ENCODE measurements at regions not wholly inside any gene's neighbourhood (a gene's known extent, or its start where the extent isn't known, plus 50 kb on each side); places are given as distances from the start of the nearest gene placed in this dataset.

GRCh38 chr7:24057243-24057642 lies 226.7 kb upstream of the NPY start:
- H3K36me3 ChIP-seq (ENCODE audit: control insufficient read depth in 2 of 2, extremely low read depth in 1 of 2, insufficient read depth in 2 of 2, low read length in 2 of 2) = no peaks in the 10 kb centered on the region
- H3K4me2 ChIP-seq (ENCODE audit: insufficient read depth, low read length) = no peak overlapping the region
- dilution Hi-C loops (cut with MboI; ENCODE audit: extremely low pct_ligation_motif_present, low sequenced_read_pairs) (no loop called here), intact Hi-C loops (cut with micrococcal nuclease) (no loop called here)
- ChIA-PET POLR2A (no interaction called here), CTCF (no interaction called here)
- no peak overlapping the region for H3K27ac ChIP-seq (ENCODE audit: insufficient read depth, low read depth, low read length)
- TF ChIP-seq EZH2 (IDR thresholded peaks at IDR 0.05; ENCODE audit: borderline replicate concordance, low read depth, low read length, severe bottlenecking) = no peak
- TF ChIP-seq, protein P1, sequence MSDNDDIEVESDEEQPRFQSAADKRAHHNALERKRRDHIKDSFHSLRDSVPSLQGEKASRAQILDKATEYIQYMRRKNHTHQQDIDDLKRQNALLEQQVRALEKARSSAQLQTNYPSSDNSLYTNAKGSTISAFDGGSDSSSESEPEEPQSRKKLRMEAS (IDR thresholded peaks at IDR 0.05; ENCODE audit: insufficient read depth, insufficient read length) = no peak
- TF ChIP-seq FOS (IDR thresholded peaks at IDR 0.05; ENCODE audit: borderline replicate concordance, insufficient read depth, low read length) = no peak
- TF ChIP-seq, protein P2, sequence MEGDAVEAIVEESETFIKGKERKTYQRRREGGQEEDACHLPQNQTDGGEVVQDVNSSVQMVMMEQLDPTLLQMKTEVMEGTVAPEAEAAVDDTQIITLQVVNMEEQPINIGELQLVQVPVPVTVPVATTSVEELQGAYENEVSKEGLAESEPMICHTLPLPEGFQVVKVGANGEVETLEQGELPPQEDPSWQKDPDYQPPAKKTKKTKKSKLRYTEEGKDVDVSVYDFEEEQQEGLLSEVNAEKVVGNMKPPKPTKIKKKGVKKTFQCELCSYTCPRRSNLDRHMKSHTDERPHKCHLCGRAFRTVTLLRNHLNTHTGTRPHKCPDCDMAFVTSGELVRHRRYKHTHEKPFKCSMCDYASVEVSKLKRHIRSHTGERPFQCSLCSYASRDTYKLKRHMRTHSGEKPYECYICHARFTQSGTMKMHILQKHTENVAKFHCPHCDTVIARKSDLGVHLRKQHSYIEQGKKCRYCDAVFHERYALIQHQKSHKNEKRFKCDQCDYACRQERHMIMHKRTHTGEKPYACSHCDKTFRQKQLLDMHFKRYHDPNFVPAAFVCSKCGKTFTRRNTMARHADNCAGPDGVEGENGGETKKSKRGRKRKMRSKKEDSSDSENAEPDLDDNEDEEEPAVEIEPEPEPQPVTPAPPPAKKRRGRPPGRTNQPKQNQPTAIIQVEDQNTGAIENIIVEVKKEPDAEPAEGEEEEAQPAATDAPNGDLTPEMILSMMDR (IDR thresholded peaks at IDR 0.05; ENCODE audit: extremely low read depth in 1 of 2, insufficient read depth in 1 of 2, low read depth in 1 of 2, low read length in 2 of 2) = no peak
- TF ChIP-seq JUN (IDR thresholded peaks at IDR 0.05; ENCODE audit: borderline replicate concordance, insufficient read depth, insufficient read length, low read depth) = no peak
- no peak for TF ChIP-seq POLR2AphosphoS5 (IDR thresholded peaks at IDR 0.05; ENCODE audit: insufficient read depth, low read depth, low read length)
- no peak for TF ChIP-seq MYC (IDR thresholded peaks at IDR 0.05; ENCODE audit: low read depth, low read length)
- no peak for TF ChIP-seq GATA2 (IDR thresholded peaks at IDR 0.05; ENCODE audit: insufficient read depth, insufficient read length, low read depth, low read length)
- TF ChIP-seq POLR2A (IDR thresholded peaks at IDR 0.05; ENCODE audit: low read depth, low read length) = no peak
- H2AFZ ChIP-seq (ENCODE audit: low read depth, low read length) = no peak overlapping the region
- FAIRE-seq (no peak), DNase-seq (ENCODE audit: low read depth, low spot score) (no peak)
- H3K4me3 ChIP-seq (replicated peaks in 1 of 3; ENCODE audit: insufficient read depth in 1 of 3, low read depth in 1 of 3, low read length in 3 of 3) = no peak overlapping the region
- no peaks in the 10 kb centered on the region for H4K20me1 ChIP-seq (replicated peaks; ENCODE audit: control insufficient read depth, extremely low read depth, insufficient read depth, low read length)
- H3K4me1 ChIP-seq (ENCODE audit: control insufficient read depth, extremely low read depth, insufficient read depth, low read length) = no peaks in the 10 kb centered on the region
- BruUV-seq (replicated peaks) = no TSS peak
- H3K27me3 ChIP-seq (ENCODE audit: control insufficient read depth in 2 of 2, insufficient read depth in 2 of 2, low read length in 2 of 2) = no peaks in the 10 kb centered on the region
- H3K9ac ChIP-seq (replicated peaks; ENCODE audit: extremely low read depth, insufficient read depth, low read length) = no peak overlapping the region
- H3K9me1 ChIP-seq (replicated peaks; ENCODE audit: control insufficient read depth, extremely low read depth, insufficient read depth, low read length) = no peaks in the 10 kb centered on the region
- H3K9me3 ChIP-seq (replicated peaks; ENCODE audit: control insufficient read depth, insufficient read depth, low read length) = peaks cover 3% of the 10 kb centered on the region
- no peaks in the 10 kb centered on the region for H3K79me2 ChIP-seq (ENCODE audit: control insufficient read depth, insufficient read depth, low read length)

All from endothelial cell of umbilical vein (primary cell).